Fibroblast of lung (primary cell): ENCODE measurements at regions not wholly inside any gene's neighbourhood (a gene's known extent, or its start where the extent isn't known, plus 50 kb on each side); places are given as distances from the start of the nearest gene placed in this dataset.

Experiments used
- DNase-seq, 2 donors: peaks; one replicate each; pipeline versions ENCODE4 v3.0.0 to v3.0.0-alpha.2; 2010; ENCODE audit warnings: low read depth in 2 of 2
- H2AFZ ChIP-seq: 2 replicates; pipeline ENCODE4 v1.5.1; 2012; ENCODE audit warnings: low read length, control low read depth, inconsistent platforms
- H3K27ac ChIP-seq: 2 replicates; pipeline ENCODE4 v1.5.1; 2011; ENCODE audit warnings: low read length, control low read depth; ENCODE audit not compliant: insufficient read depth
- H3K27me3 ChIP-seq: 2 replicates; pipeline ENCODE4 v1.5.1; 2011; ENCODE audit warnings: mild to moderate bottlenecking, low read length; ENCODE audit not compliant: control insufficient read depth, insufficient read depth
- H3K36me3 ChIP-seq: 2 replicates; pipeline ENCODE4 v1.5.1; 2011; ENCODE audit warnings: low read length; ENCODE audit not compliant: control insufficient read depth, insufficient read depth
- H3K4me1 ChIP-seq: 2 replicates; pipeline ENCODE4 v1.5.1; 2011; ENCODE audit warnings: low read length; ENCODE audit not compliant: control insufficient read depth, insufficient read depth; ENCODE audit errors: extremely low read depth
- H3K4me2 ChIP-seq: 2 replicates; pipeline ENCODE4 v1.5.1; 2011; ENCODE audit warnings: low read length, control low read depth; ENCODE audit not compliant: insufficient read depth; ENCODE audit errors: extremely low read depth
- H3K4me3 ChIP-seq, 4 experiments: fragments of 200-600 bp in 1 of 4; sonication (generic) in 1 of 4; replicated peaks in 1 of 4; 2 replicates each; pipeline ENCODE4 v1.5.1; 2011 to 2016; ENCODE audit warnings: low read length in 4 of 4, low read depth in 3 of 4, mild to moderate bottlenecking in 3 of 4, control low read depth in 2 of 4, inconsistent platforms in 1 of 4, mixed read lengths in 1 of 4; ENCODE audit not compliant: insufficient read depth in 1 of 4; ENCODE audit errors: control extremely low read depth in 1 of 4
- H3K79me2 ChIP-seq: 2 replicates; pipeline ENCODE4 v1.5.1; 2012; ENCODE audit warnings: mild to moderate bottlenecking, low read length, inconsistent platforms; ENCODE audit not compliant: control insufficient read depth, insufficient read depth
- H3K9ac ChIP-seq: 2 replicates; pipeline ENCODE4 v1.5.1; 2011; ENCODE audit warnings: mild to moderate bottlenecking, low read length, control low read depth; ENCODE audit not compliant: insufficient read depth
- H3K9me3 ChIP-seq: 2 replicates; pipeline ENCODE4 v1.5.1; 2012; ENCODE audit warnings: low read depth, low read length; ENCODE audit not compliant: control insufficient read depth, insufficient read depth
- H4K20me1 ChIP-seq: 2 replicates; pipeline ENCODE4 v1.5.1; 2011; ENCODE audit warnings: low read length; ENCODE audit not compliant: control insufficient read depth, insufficient read depth; ENCODE audit errors: extremely low read depth
- CTCF ChIP-seq, 2 donors: IDR thresholded peaks in 1 of 2; conservative IDR thresholded peaks in 1 of 2; 1 replicate in 1 of 2; 2 replicates in 1 of 2; pipeline ENCODE4 v1.5.1; 2011 to 2012; ENCODE audit warnings: low read length in 2 of 2, control low read depth in 1 of 2, inconsistent platforms in 1 of 2, low read depth in 1 of 2, mild to moderate bottlenecking in 1 of 2
- EZH2 ChIP-seq: IDR thresholded peaks from 2 replicates; pipeline ENCODE4 v1.5.1; 2012; ENCODE audit warnings: low read length, control low read depth, mild to moderate bottlenecking; ENCODE audit errors: missing control alignments

- no peak overlapping the region for H3K4me3 ChIP-seq
- TF ChIP-seq EZH2 (no peak), CTCF (conservative IDR thresholded peaks at IDR 0.05 in 1 of 2, IDR thresholded peaks at IDR 0.05 in 1 of 2; ENCODE audit: low read depth in 1 of 2, low read length in 2 of 2) (no peak)
- no peaks in the 10 kb centered on the region for H4K20me1 ChIP-seq
- no peaks in the 10 kb centered on the region for H3K27me3 ChIP-seq
- H2AFZ ChIP-seq, result no peak overlapping the region
- no peak overlapping the region for H3K4me2 ChIP-seq
- H3K9me3 ChIP-seq, result no peaks in the 10 kb centered on the region
- no peaks in the 10 kb centered on the region for H3K79me2 ChIP-seq
- DNase-seq, result peak; percentile 6 to 57
- no peaks in the 10 kb centered on the region for H3K36me3 ChIP-seq
- H3K4me1 ChIP-seq, result no peaks in the 10 kb centered on the region
- H3K9ac ChIP-seq, result no peak overlapping the region
- H3K27ac ChIP-seq, result no peak overlapping the region
Measured at GRCh38 chr2:150767991-150768746, 280.7 kb upstream of the RND3 start.

- no peak for TF ChIP-seq CTCF (conservative IDR thresholded peaks at IDR 0.05 in 1 of 2, IDR thresholded peaks at IDR 0.05 in 1 of 2; ENCODE audit: low read depth in 1 of 2, low read length in 2 of 2)
- no peak for TF ChIP-seq EZH2
- no peaks in the 10 kb centered on the region for H3K4me1 ChIP-seq
- H3K36me3 ChIP-seq, result no peaks in the 10 kb centered on the region
- H3K27me3 ChIP-seq, result no peaks in the 10 kb centered on the region
- H3K4me2 ChIP-seq, result no peak overlapping the region
- no peaks in the 10 kb centered on the region for H3K9me3 ChIP-seq
- DNase-seq, result no peak
- no peaks in the 10 kb centered on the region for H4K20me1 ChIP-seq
- H3K9ac ChIP-seq, result no peak overlapping the region
- no peaks in the 10 kb centered on the region for H3K79me2 ChIP-seq
- H3K4me3 ChIP-seq, result no peak overlapping the region
- no peak overlapping the region for H3K27ac ChIP-seq
- H2AFZ ChIP-seq, result no peak overlapping the region
Measured at GRCh38 chr2:150762571-150762970, 275.1 kb upstream of the RND3 start.

- Histone ChIP-seq H3K79me2 (no peaks in the 10 kb centered on the region), H3K27me3 (no peaks in the 10 kb centered on the region), H3K4me1 (no peaks in the 10 kb centered on the region), H3K9ac (no peak overlapping the region), H2AFZ (no peak overlapping the region), H4K20me1 (no peaks in the 10 kb centered on the region), H3K27ac (no peak overlapping the region), H3K36me3 (no peaks in the 10 kb centered on the region), H3K4me3 (no peak overlapping the region), H3K9me3 (no peaks in the 10 kb centered on the region), H3K4me2 (no peak overlapping the region)
- peak in 1 of 2 donors; percentile 12 for DNase-seq
- TF ChIP-seq CTCF (conservative IDR thresholded peaks at IDR 0.05 in 1 of 2, IDR thresholded peaks at IDR 0.05 in 1 of 2; ENCODE audit: low read depth in 1 of 2, low read length in 2 of 2) (no peak), EZH2 (no peak)
Measured at GRCh38 chr2:150759531-150759930, 272.1 kb upstream of the RND3 start.
